ENCODE measurements at regions not wholly inside any gene's neighbourhood (a gene's known extent, or its start where the extent isn't known, plus 50 kb on each side); places are given as distances from the start of the nearest gene placed in this dataset.

- DNase-seq: no peak
These were observed 226.9 kb upstream of the B3GAT1 start for GRCh38 chr11:134638796-134639430.

GRCh38 chr11:134637091-134638015 lies 225.3 kb upstream of the B3GAT1 start:
- DNase-seq: no peak

GRCh38 chr11:134636071-134636470 lies 224.0 kb upstream of the B3GAT1 start:
- DNase-seq: no peak

GRCh38 chr11:134634897-134635831 lies 223.1 kb upstream of the B3GAT1 start:
- DNase-seq: no peak

- no peak for DNase-seq
These were observed 221.2 kb upstream of the B3GAT1 start for GRCh38 chr11:134633276-134633675.

GRCh38 chr11:134632347-134633119 lies 220.5 kb upstream of the B3GAT1 start:
- DNase-seq: no peak

- no peak for DNase-seq
These were observed 218.8 kb upstream of the B3GAT1 start for GRCh38 chr11:134630861-134631260.

GRCh38 chr11:134628426-134628825 lies 216.4 kb upstream of the B3GAT1 start:
- no peak for DNase-seq

GRCh38 chr11:134626032-134626431 lies 214.0 kb upstream of the B3GAT1 start:
- DNase-seq: no peak

GRCh38 chr11:134625631-134626030 lies 213.6 kb upstream of the B3GAT1 start:
- no peak for DNase-seq

GRCh38 chr11:134625151-134625550 lies 213.1 kb upstream of the B3GAT1 start:
- DNase-seq: no peak

- DNase-seq: no peak
These were observed 212.3 kb upstream of the B3GAT1 start for GRCh38 chr11:134624166-134624920.

- DNase-seq: no peak
These were observed 211.7 kb upstream of the B3GAT1 start for GRCh38 chr11:134623711-134624110.

GRCh38 chr11:134622458-134622857 lies 210.4 kb upstream of the B3GAT1 start:
- no peak for DNase-seq

- DNase-seq: no peak
These were observed 205.3 kb upstream of the B3GAT1 start for GRCh38 chr11:134617360-134617759.

- no peak for DNase-seq
These were observed 204.0 kb upstream of the B3GAT1 start for GRCh38 chr11:134616038-134616437.

GRCh38 chr11:134615041-134615615 lies 203.1 kb upstream of the B3GAT1 start:
- DNase-seq: no peak

GRCh38 chr11:134614141-134614540 lies 202.1 kb upstream of the B3GAT1 start:
- DNase-seq: no peak

GRCh38 chr11:134613646-134614045 lies 201.6 kb upstream of the B3GAT1 start:
- DNase-seq: no peak

GRCh38 chr11:134612140-134613030 lies 200.3 kb upstream of the B3GAT1 start:
- DNase-seq: no peak
